ACHN (cell line): ENCODE measurements at regions not wholly inside any gene's neighbourhood (a gene's known extent, or its start where the extent isn't known, plus 50 kb on each side); places are given as distances from the start of the nearest gene placed in this dataset.

ENCODE experiments used
- DNase-seq: peaks from one replicate; pipeline ENCODE4 v3.0.0-alpha.2; 2015
- in situ Hi-C: cut with HindIII; loops from 2 replicates; pipeline ENCODE4 v1.10.0; 2017; ENCODE audit warnings: low sequenced_read_pairs, low pct_ligation_motif_present, low pct_unique_long_range_greater_than_20kb

GRCh38 chr1:17924578-17924977 lies 169.4 kb downstream of the ACTL8 start:
- in situ Hi-C loops: no loop called here
- no peak for DNase-seq

GRCh38 chr1:17925290-17926237 lies 170.4 kb downstream of the ACTL8 start:
- no peak for DNase-seq
- in situ Hi-C loops: no loop called here

- in situ Hi-C loops: no loop called here
- no peak for DNase-seq
Observed at GRCh38 chr1:17926906-17927305, 171.8 kb downstream of the ACTL8 start.

GRCh38 chr1:17927952-17928351 lies 172.8 kb downstream of the ACTL8 start:
- in situ Hi-C loops: no loop called here
- no peak for DNase-seq

- DNase-seq: no peak
- in situ Hi-C loops: no loop called here
Observed at GRCh38 chr1:17929224-17929623, 174.1 kb downstream of the ACTL8 start.

GRCh38 chr1:17930635-17931034 lies 175.5 kb downstream of the ACTL8 start:
- in situ Hi-C loops: no loop called here
- DNase-seq: no peak

GRCh38 chr1:17932164-17932563 lies 175.4 kb upstream of the IGSF21 start:
- in situ Hi-C loops: no loop called here
- DNase-seq: no peak

GRCh38 chr1:17933501-17933900 lies 174.1 kb upstream of the IGSF21 start:
- DNase-seq: no peak
- in situ Hi-C loops: no loop called here

- no peak for DNase-seq
- in situ Hi-C loops: no loop called here
Observed at GRCh38 chr1:17933971-17934370, 173.6 kb upstream of the IGSF21 start.

- in situ Hi-C loops: no loop called here
- no peak for DNase-seq
Observed at GRCh38 chr1:17935230-17935629, 172.4 kb upstream of the IGSF21 start.

- in situ Hi-C loops: no loop called here
- no peak for DNase-seq
Observed at GRCh38 chr1:17941431-17942189, 166.0 kb upstream of the IGSF21 start.

GRCh38 chr1:17943506-17943905 lies 164.1 kb upstream of the IGSF21 start:
- no peak for DNase-seq
- in situ Hi-C loops: no loop called here

GRCh38 chr1:17944646-17945045 lies 163.0 kb upstream of the IGSF21 start:
- in situ Hi-C loops: no loop called here
- no peak for DNase-seq

GRCh38 chr1:17946434-17946833 lies 161.2 kb upstream of the IGSF21 start:
- in situ Hi-C loops: no loop called here
- no peak for DNase-seq

GRCh38 chr1:17948594-17948993 lies 159.0 kb upstream of the IGSF21 start:
- no peak for DNase-seq
- in situ Hi-C loops: no loop called here

- no peak for DNase-seq
Observed at GRCh38 chr1:17949511-17949910, 158.1 kb upstream of the IGSF21 start.

GRCh38 chr1:17950728-17951127 lies 156.9 kb upstream of the IGSF21 start:
- in situ Hi-C loops: no loop called here

More at GRCh38 chr1:17949511-17949910, 158.1 kb upstream of the IGSF21 start:
- in situ Hi-C loops: no loop called here

GRCh38 chr1:17952506-17952905 lies 155.1 kb upstream of the IGSF21 start:
- in situ Hi-C loops: no loop called here
- DNase-seq: no peak

More at GRCh38 chr1:17950728-17951127, 156.9 kb upstream of the IGSF21 start:
- DNase-seq: no peak

- no peak for DNase-seq
- in situ Hi-C loops: no loop called here
Observed at GRCh38 chr1:17953921-17954320, 153.7 kb upstream of the IGSF21 start.
